Activated CD8-positive, alpha-beta memory T cell treated with anti-CD3 and anti-CD28 coated beads for 36 hours (primary cell): ENCODE measurements at regions not wholly inside any gene's neighbourhood (a gene's known extent, or its start where the extent isn't known, plus 50 kb on each side); places are given as distances from the start of the nearest gene placed in this dataset.
"Not testable (repeated sequence)": the region's sequence is repeated elsewhere in the genome, so short reads cannot be mapped to it uniquely, and the experiment has no call there.

Experiments
- CTCF ChIA-PET: fragments of 350-600 bp; sonication (Branson Sonifier 250); formaldehyde crosslinking; loops from one replicate; lab custom pipeline; 2021; ENCODE audit warnings: antibody characterized with exemption; lab: Charles Lee
- POLR2A ChIA-PET: fragments of 350-600 bp; sonication (Branson Sonifier 250); formaldehyde crosslinking; loops from one replicate; lab custom pipeline; 2021; ENCODE audit warnings: antibody characterized with exemption; lab: Charles Lee

GRCh38 chr12:42908712-42909111 is 319.2 kb upstream of the PRICKLE1 start:
- ChIA-PET CTCF (no interaction called here), POLR2A (no interaction called here)

GRCh38 chr12:42906801-42907200 is 317.3 kb upstream of the PRICKLE1 start:
- CTCF ChIA-PET, POLR2A ChIA-PET: not testable (repeated sequence)

DNA sequence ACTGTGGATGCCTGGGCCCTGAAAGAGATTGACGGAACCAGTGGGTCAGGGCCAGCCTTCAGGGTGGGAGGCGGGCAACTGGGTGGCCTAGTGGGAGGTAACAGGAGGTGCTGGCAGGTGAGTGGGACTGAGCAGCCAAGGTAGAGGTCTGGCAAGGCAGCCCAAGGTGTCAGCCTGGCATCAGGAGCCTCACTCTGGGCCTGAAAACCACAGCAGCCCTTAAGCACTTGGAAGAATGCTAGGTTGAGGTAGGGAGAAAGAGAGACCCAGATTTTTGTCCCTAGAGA is 315.8 kb upstream of the PRICKLE1 start:
- POLR2A ChIA-PET = no interaction called here
- CTCF ChIA-PET = no interaction called here

- CTCF ChIA-PET = no interaction called here
- POLR2A ChIA-PET = no interaction called here
Observed at GRCh38 chr12:42904683-42905418, 315.3 kb upstream of the PRICKLE1 start.

GRCh38 chr12:42903736-42904135 is 314.2 kb upstream of the PRICKLE1 start:
- POLR2A ChIA-PET = no interaction called here
- CTCF ChIA-PET = no interaction called here

GRCh38 chr12:42902001-42902400 is 312.5 kb upstream of the PRICKLE1 start:
- POLR2A ChIA-PET = no interaction called here
- CTCF ChIA-PET = no interaction called here

DNA sequence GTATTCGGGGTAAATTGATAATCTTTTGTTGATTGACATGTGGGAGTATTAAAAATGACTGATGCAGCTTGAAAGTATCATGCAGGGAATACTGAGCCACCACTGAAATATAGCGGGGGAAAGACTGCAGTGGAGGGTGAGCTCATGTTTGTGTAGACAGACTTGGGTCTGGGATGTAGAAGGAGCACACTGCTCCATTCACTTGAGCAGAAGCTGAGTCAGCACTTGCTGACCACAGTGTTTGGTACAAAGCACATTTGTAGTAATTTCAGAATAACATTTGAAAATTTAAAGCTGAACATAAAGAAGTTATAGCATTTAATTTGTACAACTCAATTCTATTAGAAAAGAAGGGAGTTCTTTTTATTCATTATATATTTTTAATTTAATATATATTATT is 304.3 kb upstream of the PRICKLE1 start:
- ChIA-PET CTCF (no interaction called here), POLR2A (no interaction called here)

DNA sequence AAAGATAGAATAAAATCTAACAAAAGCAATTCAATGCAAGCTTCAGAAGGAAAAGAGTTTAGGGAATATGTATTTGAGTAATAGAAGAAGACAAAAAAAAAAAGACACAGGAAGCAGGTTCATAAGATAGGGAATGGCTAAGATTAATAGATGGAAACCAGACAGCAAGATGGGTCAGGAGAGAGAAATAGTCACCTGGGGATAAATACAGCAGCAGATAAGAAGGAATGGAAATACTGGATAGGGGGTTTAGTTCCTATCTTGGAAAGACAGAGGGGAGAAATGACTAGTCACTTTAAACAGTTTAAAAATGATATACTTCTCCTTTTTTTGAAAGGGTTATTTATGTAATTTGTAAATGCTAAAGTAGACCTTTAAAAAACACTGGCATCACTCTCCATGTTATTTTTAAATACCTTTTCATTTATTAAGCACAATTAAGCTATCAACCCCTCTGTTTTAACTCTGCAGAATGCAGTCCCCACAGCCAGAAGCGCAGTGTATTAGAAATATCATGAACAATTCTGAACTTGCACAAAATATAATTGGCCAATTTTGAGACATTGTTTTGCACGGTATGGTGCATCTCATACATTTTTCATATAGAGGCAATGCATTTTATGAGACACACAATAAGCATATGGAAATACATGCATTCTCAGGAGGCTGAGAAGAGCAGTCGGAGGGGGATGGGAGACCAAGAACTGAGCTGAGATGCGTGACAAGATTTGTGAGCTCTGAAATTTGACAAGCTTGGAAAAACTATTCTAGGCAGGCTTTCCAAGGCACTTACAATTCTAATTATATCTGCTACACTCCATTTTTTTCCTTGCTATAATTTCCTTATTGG is 303.4 kb upstream of the PRICKLE1 start:
- ChIA-PET POLR2A (no interaction called here), CTCF (no interaction called here)

DNA sequence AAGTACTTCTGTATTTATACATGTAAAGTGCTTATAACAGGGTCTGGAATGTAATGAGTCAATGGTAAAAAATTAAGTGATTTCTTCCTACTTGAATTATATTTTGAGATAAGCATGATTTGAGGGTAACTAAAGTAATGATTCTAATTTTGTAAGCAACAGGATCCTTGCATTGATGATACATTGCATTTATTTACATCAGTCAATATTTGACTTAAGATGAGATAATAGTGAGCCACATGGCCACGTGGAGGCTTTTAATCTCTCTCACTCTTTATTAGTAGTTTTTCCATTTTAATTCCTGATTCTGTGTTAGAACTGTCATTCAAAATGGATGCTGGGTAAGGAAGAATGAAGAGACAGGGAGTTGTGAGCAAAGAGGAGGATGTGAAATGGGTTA is 298.1 kb upstream of the PRICKLE1 start:
- POLR2A ChIA-PET = no interaction called here
- CTCF ChIA-PET = no interaction called here

DNA sequence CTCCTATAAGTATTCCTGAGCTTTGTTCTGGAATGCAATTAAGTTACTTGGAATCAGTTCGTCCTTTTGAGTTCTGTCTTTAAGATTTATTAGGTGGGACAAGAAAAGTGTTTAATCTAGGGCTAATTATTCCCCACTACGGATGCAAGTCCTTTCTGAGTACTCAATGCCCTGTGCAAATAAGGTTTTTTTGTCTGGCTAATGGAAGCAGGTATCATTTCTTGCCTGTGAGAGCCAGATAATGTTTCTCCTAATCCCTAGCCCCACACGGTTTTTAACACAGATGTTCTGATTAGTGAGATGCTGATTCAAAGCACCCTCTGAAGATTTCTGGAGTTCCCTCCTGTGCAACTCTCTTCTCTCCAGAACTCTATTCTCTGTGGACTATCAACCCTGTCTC is 296.6 kb upstream of the PRICKLE1 start:
- CTCF ChIA-PET = no interaction called here
- POLR2A ChIA-PET = no interaction called here

GRCh38 chr12:42885677-42886076 is 296.1 kb upstream of the PRICKLE1 start:
- POLR2A ChIA-PET = no interaction called here

DNA sequence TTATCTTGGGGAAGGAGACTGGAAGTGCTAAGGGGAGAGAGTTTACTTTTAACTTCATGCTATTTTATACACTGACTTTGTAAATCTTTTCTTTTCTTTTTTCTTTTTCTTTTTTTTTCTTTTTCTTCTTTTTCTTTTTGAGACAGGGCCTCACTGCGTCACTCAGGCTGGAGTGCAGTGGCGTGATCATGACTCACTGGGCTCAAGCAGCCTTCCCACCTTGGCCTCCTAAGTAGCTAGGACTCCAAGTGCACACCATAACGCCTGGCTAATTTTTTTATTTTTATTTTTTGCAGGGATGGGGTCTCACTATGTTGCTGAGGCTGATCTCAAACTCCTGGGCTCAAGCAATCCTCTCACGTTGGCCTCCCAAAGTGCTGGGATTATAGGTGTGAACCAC is 294.6 kb upstream of the PRICKLE1 start:
- POLR2A ChIA-PET = no interaction called here
- CTCF ChIA-PET = no interaction called here

More at GRCh38 chr12:42885677-42886076, 296.1 kb upstream of the PRICKLE1 start:
- CTCF ChIA-PET = no interaction called here

DNA sequence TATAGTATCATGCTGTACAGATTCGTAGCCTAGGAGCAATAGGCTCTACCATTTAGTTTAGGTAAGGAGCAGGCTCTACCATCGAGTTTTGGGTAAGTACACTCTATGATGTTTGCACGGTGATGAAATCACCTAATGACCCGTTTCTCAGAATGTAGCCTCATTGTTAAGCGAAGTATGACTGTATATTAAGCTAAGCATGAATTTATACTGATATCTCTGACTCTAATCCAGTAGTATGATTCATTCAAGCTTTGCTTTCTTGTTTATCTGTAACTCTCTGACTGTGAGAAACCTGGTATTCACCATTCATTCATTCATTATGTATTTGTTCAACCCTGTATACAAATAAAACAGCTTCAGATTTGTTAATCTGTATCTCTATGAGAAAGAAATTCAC is 283.9 kb upstream of the PRICKLE1 start:
- CTCF ChIA-PET = no interaction called here
- POLR2A ChIA-PET = no interaction called here

- CTCF ChIA-PET = no interaction called here
- POLR2A ChIA-PET = no interaction called here
Observed at GRCh38 chr12:42871816-42872215, 282.3 kb upstream of the PRICKLE1 start.

DNA sequence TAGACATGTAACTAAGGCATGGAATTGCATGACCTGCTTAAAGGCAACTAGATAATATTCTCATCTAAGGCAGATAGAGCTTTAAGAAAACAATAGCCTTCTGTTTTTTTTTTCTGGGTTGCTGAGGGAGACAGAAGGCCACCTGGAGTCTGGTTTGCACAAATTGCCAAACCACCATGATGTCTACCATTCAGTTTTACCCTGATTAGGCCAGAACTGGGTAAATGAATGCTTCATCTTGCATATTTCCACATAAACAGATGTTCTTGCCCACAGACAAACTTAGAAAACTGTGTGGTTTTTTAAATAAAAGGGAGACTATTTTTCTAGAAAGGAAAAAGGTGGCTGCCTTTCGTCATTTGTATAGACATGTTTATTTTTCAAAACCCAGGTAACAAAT is 278.7 kb upstream of the PRICKLE1 start:
- CTCF ChIA-PET = no interaction called here

DNA sequence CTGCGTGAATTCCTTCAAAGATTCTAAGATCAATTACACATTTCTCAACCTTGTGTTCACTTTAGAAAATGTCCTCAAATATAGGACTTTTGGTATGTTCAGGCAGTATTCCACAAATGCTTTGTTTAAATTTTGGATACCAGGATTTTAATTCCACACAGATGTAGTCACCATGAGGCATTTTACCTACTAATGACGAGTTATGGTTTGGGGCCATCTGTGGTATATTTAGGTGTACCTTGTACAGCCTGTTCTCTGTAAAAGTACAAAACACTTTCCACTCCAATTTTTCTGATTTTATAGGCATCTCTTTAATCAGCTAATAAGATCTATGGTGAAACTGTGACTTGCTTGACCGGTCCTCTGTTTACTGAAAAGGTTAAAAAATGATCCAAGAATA is 275.7 kb upstream of the PRICKLE1 start:
- CTCF ChIA-PET = no interaction called here
- POLR2A ChIA-PET = no interaction called here

More for the DNA sequence above, 278.7 kb upstream of the PRICKLE1 start:
- POLR2A ChIA-PET = no interaction called here

DNA sequence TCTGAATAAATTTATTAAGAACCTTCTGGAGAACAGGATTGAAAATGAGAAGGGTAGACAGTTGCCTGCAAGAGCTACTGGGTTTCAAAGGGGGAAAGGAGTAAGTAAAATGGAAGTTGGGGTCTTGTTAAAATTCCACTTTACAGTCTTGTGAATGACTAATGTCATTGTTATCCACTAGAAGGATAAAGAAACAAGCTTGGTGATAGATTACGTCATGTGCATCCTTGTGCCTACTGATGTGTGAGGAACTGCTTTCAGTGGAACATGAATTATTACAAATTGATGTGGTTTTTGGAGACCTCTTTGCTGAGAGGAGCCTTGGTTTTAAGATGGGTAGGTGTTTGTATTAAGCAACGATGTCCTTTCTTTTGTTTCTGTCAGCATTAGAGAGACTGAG is 272.5 kb upstream of the PRICKLE1 start:
- CTCF ChIA-PET = no interaction called here

DNA sequence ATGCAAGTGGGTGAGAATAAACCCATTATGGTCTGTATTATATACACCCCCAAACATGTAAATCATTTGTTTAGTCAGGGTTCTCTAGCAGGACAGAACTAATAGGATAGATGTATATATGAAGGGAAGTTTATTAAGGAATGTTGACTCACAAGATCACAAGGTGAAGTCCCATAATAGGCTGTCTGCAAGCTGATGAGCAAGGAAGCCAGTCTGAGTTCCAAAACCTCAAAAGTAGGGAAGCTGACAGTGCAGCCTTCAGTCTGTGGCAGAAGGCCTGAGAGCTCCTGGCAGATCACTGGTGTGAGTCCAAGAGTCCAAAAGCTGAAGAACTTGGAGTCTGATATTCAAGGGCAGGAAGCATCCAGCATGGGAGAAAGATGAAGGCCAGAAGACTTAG is 270.8 kb upstream of the PRICKLE1 start:
- CTCF ChIA-PET, POLR2A ChIA-PET: not testable (repeated sequence)

More for the DNA sequence above, 272.5 kb upstream of the PRICKLE1 start:
- POLR2A ChIA-PET = no interaction called here

GRCh38 chr12:42859612-42860011 is 270.1 kb upstream of the PRICKLE1 start:
- POLR2A ChIA-PET = no interaction called here
- CTCF ChIA-PET = no interaction called here

DNA sequence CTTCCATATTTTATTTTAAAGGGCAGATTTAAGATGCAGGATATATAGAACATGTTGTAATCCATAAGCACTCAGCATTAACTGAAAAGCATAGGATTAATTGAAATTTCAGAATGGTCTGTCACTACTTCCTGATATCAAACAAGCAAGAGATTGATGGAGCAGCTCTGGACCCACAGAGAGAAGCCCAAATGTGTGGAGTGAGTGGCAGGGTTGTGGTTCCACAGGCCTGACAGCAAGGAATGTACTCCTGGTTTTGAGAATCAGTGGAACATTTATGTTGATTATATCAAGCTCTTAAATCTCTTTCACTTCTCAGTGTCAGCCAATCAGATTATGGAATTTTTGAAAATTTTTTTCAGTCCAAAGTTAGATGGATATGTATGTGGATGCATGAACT is 267.6 kb upstream of the PRICKLE1 start:
- ChIA-PET CTCF (no interaction called here), POLR2A (no interaction called here)

DNA sequence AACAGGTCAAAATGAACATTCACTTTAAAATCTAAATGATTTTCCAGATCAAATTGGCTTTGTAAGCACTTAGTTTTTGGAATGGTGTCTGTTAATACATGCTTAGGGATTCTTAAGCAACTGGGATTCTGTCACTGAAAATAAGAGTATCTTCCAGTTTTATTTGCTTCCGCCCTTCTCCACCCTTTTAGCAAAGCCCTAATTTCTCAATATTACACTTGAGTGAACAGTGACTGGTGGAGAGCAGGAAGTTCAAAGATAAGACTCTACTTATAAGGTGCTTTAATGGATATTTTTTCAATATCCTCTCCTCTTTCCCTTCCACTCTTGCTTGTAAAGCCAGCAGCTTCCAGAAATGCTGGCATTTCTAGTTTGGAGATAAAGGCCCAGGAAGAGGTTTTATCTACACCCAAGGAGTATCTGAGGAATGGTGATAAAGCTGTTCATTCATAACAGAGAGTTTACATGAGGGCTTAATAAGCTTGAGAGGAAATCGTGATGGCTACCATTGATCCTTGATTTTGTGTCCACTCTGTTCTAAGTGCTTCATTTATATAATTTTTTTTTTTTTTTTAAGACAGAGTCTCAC is 265.9 kb upstream of the PRICKLE1 start:
- ChIA-PET CTCF (no interaction called here), POLR2A (no interaction called here)
